Muscle of back (tissue), 3 donors: ENCODE measurements at regions not wholly inside any gene's neighbourhood (a gene's known extent, or its start where the extent isn't known, plus 50 kb on each side); places are given as distances from the start of the nearest gene placed in this dataset.
A peak's percentile ranks its signal among the peaks of the same experiment; 100 is the strongest.

Experiments used
- DNase-seq, 3 donors: peaks; one replicate each; pipeline versions ENCODE4 v3.0.0 to v3.0.0-alpha.2; 2013

DNA sequence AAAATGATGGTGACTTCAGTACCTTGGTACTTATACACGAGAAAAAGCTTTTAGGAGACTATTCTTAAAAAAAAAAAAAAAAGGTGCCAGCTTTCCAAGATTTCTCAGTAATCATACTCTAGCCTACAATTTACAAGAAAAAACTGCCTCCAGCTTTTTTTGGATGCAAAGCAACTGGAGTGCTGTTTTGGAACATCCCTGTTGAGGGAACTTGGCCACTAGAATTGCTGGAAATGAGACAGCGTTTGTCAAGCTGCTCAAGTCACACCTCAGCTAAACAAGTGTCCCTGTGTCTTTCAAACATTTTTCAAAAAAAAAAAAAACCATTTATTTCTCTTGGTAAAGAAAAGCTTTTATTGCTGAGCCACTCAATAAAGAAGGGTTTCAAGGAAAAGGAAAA is 413.1 kb upstream of the ARGLU1 start:
- DNase-seq: peak; percentile 38 to 63 (median 54)

DNA sequence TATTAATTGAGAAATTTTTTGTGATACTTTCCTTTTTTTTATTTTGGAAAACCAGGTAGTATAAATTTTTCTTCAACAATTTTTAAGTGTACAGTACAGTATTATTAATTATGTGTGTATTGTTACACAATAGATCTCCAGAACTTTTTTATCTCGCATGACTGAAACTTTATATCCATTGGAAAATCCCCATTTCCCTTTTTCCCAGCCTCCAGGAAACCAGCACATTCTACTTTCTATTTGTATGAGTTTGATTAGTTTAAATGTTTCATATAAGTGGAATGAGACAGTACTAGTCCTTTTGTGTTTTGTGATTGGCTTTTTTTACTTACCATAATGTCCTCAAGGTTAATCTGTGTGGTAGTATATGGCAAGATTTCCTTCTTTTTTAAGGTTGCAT is 399.5 kb upstream of the ARGLU1 start:
- no peak for DNase-seq

DNA sequence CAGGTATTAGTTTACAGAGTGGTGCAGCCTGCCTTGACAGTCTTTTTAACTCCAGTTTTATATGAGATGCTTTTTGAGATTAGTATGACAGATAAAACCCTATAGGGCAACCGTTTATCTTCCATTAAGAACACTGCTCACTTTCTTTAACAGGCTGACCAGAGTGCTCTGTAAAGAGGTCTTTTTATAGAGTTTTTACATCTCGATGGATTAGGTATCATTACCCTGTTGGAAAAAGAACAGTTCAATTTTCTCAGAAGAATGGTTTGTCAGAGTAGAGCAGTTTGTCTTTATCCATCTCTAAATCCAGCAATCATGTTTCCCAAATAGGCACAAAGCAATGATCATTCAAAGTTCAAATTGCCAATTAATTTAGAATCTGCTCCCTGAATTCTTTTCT is 395.2 kb upstream of the ARGLU1 start:
- no peak for DNase-seq

DNA sequence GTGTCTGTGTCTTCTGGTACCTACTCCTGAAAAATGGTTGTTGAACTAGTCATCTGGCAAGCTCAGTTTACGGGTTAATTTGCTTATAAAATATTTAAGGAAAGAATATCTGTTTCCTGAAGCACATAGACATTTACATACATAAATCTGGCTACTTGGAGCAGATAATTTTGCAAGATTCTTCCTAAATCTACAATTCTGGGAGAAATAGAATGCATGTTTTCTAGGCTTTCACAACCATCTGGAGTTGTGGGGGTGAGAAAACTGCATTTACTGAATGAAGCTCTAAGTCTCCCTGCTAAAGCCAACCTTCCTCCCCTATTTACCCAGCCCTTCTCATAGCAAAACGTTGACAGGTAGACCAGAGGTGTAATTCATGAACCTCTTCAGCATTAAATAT is 393.7 kb upstream of the ARGLU1 start:
- DNase-seq: no peak

DNA sequence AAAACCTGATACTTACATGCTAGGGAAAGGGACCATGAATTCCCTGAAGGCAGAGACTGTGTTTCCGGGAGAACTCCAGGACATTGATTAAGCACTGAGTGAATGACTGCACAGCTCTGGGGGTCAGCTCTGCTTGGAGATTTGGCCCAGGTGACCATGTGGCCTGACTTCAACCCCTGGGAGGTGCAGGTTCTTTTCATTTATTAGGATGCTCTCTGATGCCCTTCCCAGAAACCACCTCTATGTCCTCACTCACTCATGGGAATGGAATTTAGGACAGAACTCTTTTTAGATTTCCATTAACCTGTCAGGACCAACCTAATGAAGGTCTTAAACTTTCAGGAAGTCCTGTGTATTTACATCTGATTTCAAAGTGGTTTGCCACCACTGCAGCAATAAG is 393.3 kb upstream of the ARGLU1 start:
- no peak for DNase-seq

DNA sequence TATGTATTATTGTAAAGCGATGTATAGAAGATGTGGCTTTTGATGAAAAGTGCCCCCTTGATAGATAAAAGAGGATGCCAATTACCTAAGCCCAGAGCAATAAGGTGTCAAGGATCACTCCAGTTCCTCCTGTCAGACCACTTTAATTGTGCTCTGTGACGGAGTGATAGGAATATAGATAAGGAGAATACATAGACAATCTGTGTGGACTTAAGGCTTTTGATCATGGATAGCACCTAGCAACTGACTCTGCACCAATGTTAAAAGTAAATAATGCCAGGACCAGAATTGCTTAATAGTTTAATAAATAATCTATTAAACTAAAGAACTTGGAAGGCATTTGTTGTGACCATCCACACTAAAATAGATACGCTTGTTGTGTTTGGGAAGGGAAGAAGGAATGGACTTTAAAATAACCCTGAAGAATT is 390.7 kb upstream of the ARGLU1 start:
- no peak for DNase-seq

DNA sequence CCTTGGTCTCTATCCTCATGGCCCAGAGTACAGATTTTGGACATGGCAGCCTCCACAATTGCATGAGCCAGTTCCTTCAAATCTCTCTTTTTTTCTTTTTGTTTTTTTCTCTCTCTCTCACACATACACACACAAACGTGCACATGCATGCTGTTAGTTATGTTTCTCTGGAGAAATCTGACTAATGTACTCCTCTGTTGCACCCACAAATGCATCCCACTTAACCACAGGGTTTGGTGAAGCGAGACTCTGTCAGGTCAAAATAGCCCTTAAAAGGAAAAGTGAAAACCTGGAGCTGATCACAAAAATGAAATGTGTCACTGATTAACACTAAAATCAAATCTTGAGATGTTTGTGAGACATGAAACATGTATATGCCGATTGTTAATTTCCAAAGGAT is 374.6 kb upstream of the ARGLU1 start:
- DNase-seq: no peak

DNA sequence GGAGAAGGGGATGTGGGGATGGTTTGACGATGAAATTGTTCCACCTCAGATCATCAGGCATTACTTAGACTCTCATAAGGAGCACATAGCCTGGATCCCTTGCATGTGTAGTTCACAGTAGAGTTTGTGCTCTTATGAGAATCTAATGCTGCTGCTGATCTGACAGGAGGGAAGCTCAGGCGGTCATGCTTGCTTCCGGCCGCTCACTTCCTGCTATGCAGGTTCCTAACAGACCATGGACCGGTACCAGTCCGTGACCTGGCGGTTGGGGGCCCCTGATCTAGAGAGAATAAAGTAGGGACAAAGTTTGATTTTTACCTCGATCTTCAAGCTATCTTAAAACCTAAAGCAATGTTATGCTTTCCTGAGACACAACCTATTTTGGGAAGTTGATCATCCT is 373.8 kb upstream of the ARGLU1 start:
- no peak for DNase-seq

DNA sequence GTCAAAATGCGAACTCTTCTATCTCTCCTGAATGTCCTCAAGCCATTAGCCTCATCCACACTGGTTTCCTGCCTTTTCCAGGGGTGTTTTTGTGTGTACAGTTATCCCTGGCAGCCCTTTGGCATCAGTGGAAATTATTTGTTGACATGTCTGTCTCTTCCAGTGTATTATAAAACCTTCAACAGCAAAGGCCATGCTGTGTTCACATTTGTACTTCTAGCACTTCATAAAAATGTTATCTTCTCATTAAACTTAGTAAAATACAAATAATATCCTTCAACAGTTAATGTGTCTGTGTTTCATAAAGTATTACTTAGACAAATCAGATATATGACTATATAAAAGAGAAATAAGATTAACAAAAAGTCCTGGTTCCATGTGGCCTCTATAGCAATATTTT is 359.5 kb upstream of the ARGLU1 start:
- DNase-seq: no peak

DNA sequence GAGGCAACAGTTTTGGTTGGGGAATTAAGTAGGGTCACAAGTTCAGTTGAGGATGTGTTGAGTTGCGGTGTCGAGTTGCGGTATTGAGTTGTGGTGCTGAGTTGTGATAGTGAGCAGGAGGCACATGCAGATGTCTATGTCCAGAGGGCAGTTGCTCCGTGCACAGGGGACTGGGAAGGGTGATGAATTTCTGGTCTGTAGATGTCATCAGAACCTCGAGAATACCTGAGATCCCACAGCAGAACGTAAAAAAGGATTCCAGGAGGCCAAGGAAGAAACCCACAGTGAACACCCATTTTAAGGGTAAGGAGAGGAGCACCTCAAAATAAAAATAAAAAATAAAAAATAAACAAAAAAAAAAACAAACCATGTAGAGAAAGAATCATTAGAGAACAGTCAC is 354.4 kb upstream of the ARGLU1 start:
- DNase-seq: no peak

DNA sequence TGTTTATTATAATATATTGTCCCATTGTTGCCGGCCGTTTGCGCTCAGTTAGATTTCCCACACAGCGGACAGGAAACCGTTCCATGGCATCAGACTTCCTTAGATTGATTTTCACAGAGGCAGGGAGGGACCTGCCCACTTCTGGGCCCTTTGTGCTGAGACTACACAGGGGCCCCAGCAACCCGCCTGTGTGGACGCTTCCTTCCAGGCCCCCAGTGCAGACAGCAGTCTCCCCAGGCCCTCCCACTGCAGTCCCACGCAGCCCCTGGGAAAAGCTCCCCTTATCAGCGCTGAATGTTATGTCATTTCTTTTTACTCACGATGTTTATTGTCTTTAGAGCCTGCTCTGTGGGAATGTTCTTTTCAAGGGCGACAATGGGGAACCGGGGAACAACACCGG is 351.7 kb upstream of the ARGLU1 start:
- peak in 1 of 3 donors; percentile 31 for DNase-seq

DNA sequence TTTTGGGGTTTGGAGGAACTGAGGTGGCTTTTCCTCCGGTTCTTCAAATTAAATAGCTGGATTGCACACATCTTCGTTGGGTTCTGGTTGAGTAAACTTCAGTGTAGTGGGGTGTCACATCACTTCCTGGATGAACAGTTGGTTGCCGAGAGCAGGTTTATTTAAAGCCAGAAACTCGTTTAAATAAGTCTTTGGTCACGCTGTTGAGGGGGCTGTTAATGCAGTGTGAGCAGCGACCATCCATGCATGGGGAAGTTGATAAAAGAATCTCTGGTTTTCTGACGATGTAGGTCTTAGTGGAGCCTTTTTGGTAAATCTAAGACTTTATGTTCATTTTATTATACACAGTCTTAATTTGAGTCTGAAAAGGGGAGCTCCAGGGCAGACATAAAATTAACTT is 351.2 kb upstream of the ARGLU1 start:
- peak in 1 of 3 donors; percentile 17 for DNase-seq

DNA sequence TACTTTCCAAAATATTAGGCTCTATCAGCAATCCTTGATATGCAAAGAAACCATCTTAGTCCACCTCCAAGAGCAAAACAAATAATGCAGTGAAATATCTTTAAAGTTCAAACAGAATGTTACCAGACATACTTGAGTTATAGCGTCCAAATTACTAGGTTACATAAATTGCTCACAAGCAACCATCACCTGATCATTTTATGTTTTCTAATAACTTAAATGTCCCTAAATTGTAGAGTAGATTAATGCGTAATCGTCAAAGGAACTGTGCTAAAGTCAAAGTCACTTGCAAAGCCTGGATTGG is 350.6 kb upstream of the ARGLU1 start:
- DNase-seq: no peak

DNA sequence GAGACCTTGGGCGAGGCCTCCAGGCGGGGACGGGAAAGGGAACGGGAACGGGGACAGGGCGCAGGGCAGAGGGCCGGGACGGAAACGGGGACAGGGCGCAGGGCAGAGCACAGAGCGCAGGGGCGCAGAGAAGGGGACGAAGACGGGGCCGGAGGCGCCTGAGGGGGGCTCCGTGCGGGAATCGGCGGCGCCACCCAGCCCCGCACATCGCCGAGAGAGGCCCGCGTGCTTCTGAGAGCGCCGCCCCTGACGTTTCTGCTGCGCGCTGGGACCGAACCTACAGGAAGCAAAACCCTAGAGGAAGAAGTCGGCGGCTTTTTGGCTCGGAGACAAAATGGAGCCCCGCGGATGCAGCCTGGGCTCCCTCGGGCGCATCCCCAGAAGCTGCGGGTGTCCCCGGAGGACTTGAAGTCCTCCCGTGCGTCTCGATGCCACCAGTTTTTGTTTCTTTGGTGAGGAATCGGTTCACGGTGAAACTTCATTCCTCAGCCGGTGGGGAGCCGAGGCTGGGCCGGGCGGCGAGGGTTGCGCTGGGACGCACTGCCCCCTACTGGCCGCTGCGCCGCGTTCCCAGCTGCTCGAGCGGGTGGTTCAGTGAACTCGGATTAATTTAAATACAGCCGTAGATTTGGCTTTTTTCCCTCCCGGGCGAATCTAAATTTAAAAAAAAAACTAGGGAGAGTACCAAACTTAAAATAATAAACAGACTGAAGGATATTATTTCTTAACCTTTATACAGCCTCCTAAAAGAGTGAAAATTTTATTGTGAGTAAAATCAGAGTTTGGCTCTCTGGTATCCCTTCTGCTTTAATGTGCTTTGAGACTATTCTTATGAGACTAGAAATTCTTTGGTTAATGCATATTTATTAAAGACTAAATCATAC is 350.0 kb upstream of the ARGLU1 start:
- peak; percentile 82 to 95 (median 91) for DNase-seq

DNA sequence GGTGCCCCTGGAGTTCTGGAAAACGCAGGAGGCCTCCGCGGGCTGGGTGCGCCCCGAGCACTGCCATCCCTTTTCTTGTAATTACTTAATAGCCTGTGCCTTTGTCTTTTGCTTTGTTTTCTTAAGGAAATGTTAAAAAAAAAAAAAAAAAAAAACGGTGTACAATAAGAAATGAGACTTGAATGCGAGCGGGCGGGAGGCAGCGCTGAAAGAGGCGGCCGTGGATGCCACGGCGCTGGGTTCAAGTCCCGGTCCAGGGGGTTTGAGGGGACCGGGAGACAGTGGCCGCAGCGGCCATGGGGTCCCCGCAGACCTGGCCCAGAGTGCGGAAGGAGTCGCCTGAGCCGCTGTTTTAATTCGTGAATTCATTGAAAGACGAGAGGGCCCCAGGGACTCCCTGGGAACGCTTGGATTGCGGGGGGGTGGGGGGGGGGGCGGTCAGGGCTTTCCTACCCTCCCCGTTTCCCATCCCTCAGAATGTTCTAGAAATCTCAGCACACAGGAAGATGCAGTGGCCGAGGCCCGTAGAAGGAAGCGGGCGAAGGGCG is 349.2 kb upstream of the ARGLU1 start:
- peak in 1 of 3 donors; percentile 54 for DNase-seq

DNA sequence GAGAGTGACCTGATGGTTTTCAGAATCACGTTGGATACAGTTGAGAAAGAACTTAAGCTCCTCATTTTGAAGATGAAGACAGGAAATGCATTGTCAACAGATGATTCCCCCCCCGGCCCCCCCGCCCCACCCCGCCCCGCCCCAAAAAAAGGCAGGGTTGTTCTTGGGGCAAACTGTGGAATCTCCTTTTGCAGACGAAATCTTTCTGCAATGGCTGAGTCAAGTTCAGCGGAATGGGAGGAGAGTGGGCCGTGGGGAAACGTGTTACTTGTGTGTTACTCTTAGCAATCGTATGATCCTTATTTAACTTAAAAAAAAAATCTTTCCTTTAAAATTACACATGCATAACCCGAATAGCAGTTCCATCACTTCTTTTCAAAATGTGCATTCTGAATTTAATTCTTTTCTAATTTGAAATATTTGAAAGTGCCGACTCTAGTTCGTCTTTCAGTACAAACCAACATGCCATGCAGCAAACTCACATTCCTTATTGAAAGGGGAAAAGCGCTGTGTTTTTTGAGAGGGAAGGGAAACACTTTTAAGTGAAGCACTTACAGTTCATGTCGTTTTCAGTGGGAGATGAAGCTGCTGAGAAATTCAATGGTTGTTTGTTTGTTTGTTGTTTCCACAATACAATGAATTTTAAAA is 348.5 kb upstream of the ARGLU1 start:
- peak in 1 of 3 donors; percentile 27 for DNase-seq

DNA sequence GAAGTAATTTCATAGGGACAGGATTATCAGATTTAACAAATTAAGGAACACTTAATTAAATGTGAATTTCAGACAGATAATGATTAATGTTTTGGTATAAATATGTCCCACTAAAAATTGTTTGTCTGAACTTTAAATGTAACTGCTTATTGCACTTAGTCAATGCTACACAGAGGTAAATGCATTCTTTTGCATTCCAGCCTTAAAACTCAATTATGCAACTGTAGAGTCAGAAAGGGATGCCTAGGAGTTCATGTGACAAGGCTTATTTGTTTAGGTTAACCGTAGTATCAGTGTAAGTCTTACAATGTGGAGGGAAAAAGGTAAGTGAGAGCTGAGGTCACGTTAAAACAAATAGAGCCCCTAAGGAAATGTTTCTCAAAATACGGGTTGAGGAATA is 347.2 kb upstream of the ARGLU1 start:
- no peak for DNase-seq

DNA sequence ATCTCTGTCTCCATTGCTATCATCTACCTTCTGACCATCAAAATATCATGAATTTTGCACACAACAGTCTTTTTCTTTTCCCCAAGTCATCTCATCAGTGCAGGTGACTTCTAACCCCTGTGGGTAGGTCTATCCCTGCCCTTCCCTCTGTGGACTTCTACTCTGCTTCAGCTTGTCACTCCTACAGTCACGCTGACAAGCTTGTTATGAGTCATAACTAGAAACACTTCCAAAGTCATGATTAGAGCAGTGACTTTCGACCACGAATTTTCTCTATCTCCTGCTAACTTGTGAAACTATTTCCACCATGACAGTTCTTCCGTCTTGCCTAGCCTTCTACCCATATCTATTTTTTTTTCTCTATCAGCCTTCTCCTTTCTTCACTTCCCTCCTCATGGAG is 343.7 kb upstream of the ARGLU1 start:
- DNase-seq: no peak

DNA sequence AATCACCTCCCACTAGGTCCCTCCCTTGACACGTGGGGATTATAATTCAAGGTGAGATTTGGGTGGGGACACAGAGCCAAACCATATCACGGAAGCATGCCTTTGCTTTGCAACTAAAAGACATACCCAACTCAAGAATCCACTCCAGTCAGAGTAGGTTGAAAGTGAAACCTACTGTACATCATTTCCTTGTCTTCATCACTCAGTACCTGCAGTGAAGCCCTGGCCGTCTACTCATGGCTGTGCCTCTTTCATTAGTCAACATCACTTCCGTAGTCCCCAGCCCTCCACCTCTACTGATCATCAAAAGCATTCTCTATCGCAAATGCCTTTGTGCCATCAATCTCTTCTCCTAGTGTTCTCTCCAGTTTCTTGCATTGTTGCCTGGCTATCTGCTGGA is 343.1 kb upstream of the ARGLU1 start:
- no peak for DNase-seq

DNA sequence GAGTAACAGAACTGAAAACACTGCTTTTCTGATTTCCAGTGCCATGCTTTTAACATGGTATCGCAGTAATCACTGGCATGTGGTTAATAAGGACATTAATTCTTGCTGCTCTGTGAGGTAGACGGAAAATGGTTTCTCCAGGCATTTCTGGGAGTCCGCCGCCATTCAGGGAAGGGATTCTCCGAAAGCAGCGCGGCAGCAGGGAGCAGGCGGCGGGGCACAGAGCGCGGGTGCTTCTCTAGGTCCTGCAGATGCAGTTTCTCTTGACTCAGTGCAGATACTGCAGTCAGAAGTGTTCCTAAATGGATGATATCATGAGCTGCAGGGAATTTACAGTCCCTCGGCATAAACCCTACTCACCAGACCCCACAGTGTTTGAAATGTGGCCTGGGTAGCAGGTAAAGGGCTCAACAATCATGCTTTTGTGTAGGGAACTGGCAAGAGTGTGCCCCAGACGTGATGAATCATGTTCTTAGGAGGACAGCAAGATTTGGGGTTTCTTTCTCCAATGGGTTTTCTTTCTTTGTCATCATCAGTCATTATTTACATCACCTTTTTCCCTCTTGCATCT is 338.6 kb upstream of the ARGLU1 start:
- DNase-seq: no peak

DNA sequence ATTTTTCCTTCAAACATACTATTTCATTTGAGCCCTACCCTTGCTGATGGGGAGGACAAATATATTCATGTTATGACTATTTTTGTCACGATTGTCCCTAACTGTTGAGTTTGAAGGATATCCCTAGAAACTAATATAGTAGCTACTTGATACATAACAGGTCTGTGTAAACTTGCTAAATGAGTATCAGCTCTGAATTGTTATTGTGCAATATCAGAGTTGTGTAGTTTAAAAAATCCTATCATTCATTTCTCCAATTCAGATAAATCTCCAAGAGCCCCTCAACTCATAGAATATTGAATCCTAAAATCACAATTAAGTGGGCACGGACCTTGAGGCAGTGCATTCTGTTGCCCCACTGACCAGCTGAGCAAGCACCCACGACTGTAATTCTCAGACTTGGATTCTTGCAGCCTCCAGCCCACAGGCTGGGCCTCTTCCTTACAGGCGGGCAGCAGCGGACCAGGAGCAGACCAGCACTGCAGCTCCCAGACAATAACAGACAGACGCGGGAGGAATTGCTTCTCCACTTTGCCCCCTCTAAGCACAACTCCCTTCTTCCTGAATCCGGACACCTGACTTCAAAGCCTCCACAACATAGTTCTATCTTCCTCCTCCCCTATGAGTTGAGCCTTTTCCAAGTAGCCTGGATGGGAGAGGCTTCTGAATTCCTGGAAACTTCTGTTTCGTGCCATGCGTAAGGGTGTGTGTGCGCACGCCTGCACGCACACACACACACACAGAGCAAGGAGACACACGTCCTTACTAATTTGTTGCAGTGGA is 337.6 kb upstream of the ARGLU1 start:
- DNase-seq: peak in 1 of 3 donors; percentile 31

DNA sequence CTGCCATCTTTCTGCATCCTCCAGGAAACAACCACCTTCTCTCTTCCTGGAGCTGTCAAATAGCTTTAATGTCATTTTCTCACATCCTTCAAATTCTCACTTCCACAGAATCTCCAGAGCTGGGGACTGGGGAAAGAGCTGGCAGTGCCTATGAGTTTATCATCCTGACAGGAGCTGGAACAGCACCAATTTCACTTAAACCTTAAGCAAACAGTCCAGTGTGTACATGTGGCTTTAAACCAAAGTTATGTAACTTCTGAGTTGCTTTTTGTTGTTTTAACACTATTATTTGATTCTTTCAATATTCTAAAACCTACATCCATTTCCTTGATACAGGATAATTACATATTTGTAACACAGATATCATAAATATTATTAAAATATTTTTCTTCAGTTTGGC is 331.5 kb upstream of the ARGLU1 start:
- no peak for DNase-seq
